Activated B cell treated with CpG ODN at 0.5 μM for 24 hours (primary cell): ENCODE measurements at regions not wholly inside any gene's neighbourhood (a gene's known extent, or its start where the extent isn't known, plus 50 kb on each side); places are given as distances from the start of the nearest gene placed in this dataset.

Experiments used
- ATAC-seq: fragments of 200-7000 bp; cut with Tn5 transposase; one replicate; pipeline ENCODE4 v1.10.0; 2021; ENCODE audit warnings: low read depth, mild to moderate bottlenecking, moderate library complexity
- CTCF ChIA-PET: fragments of 350-600 bp; sonication (Branson Sonifier 250); formaldehyde crosslinking; loops from one replicate; lab custom pipeline; 2021; ENCODE audit warnings: antibody characterized with exemption; lab: Charles Lee
- POLR2A ChIA-PET: fragments of 350-600 bp; sonication (Branson Sonifier 250); formaldehyde crosslinking; loops from one replicate; lab custom pipeline; 2021; ENCODE audit warnings: antibody characterized with exemption; lab: Charles Lee
- DNase-seq: peaks from one replicate; pipeline ENCODE4 v3.0.0; 2022
- H3K27ac Mint-ChIP-seq: one replicate; pipeline ENCODE4 v1.8.0; 2020; ENCODE audit warnings: mixed read lengths
- H3K27me3 Mint-ChIP-seq: one replicate; pipeline ENCODE4 v1.8.0; 2021; ENCODE audit warnings: mixed read lengths
- H3K36me3 Mint-ChIP-seq: one replicate; pipeline ENCODE4 v1.8.0; 2021; ENCODE audit warnings: low read depth, mixed read lengths
- H3K4me1 Mint-ChIP-seq: one replicate; pipeline ENCODE4 v1.8.0; 2021; ENCODE audit warnings: mixed read lengths
- H3K4me3 Mint-ChIP-seq: one replicate; pipeline ENCODE4 v1.8.0; 2020; ENCODE audit warnings: mild to moderate bottlenecking, mixed read lengths
- H3K9me3 Mint-ChIP-seq: one replicate; pipeline ENCODE4 v1.8.0; 2020; ENCODE audit warnings: mixed read lengths
- intact Hi-C: fragments of 100-400 bp; cut with micrococcal nuclease; formaldehyde crosslinking; loops from one replicate; pipeline ENCODE4 v1.15.1; 2024
- TF ChIP-seq, protein P1 (sequence below): fragments of 200-600 bp; IDR thresholded peaks from one replicate; pipeline ENCODE4 v1.8.0; 2022; ENCODE audit warnings: antibody characterized with exemption, mild to moderate bottlenecking

DNA sequence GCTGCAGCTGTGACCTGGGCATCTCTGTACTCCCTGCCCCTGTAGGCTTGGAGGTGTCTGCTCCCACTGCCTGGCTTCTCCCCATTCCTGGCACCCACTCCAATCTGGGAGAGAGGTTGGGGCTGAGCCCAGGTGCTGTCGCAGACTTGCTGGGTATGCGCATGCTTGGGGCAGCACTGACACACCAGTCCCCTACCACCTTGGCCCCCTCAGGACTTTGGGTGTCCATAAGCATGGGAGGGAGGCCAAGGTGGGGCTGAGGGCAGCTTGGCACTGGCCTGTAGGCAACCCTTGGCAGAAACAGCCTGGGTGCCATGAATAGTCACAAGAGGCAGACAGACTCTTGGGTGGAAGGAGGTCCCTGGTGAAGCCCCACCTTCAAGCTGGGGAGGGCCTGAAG lies 136.8 kb downstream of the QPCT start:
- ChIA-PET POLR2A (interaction anchor here (0.5 kb wide), 1 partner anchor 42 kb away, joined by 6 read pairs; no protein-coding TSS in a partner anchor), CTCF (no interaction called here)
- intact Hi-C loops = no loop called here
- H3K27me3 Mint-ChIP-seq = no peaks in the 10 kb centered on the region
- H3K27ac Mint-ChIP-seq = no peak overlapping the region
- DNase-seq (no peak), ATAC-seq (no peak)
- no peaks in the 10 kb centered on the region for H3K36me3 Mint-ChIP-seq
- TF ChIP-seq, protein P1, sequence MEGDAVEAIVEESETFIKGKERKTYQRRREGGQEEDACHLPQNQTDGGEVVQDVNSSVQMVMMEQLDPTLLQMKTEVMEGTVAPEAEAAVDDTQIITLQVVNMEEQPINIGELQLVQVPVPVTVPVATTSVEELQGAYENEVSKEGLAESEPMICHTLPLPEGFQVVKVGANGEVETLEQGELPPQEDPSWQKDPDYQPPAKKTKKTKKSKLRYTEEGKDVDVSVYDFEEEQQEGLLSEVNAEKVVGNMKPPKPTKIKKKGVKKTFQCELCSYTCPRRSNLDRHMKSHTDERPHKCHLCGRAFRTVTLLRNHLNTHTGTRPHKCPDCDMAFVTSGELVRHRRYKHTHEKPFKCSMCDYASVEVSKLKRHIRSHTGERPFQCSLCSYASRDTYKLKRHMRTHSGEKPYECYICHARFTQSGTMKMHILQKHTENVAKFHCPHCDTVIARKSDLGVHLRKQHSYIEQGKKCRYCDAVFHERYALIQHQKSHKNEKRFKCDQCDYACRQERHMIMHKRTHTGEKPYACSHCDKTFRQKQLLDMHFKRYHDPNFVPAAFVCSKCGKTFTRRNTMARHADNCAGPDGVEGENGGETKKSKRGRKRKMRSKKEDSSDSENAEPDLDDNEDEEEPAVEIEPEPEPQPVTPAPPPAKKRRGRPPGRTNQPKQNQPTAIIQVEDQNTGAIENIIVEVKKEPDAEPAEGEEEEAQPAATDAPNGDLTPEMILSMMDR = no peak
- no peak overlapping the region for H3K4me3 Mint-ChIP-seq
- H3K9me3 Mint-ChIP-seq = peaks cover 1% of the 10 kb centered on the region
- no peaks in the 10 kb centered on the region for H3K4me1 Mint-ChIP-seq

DNA sequence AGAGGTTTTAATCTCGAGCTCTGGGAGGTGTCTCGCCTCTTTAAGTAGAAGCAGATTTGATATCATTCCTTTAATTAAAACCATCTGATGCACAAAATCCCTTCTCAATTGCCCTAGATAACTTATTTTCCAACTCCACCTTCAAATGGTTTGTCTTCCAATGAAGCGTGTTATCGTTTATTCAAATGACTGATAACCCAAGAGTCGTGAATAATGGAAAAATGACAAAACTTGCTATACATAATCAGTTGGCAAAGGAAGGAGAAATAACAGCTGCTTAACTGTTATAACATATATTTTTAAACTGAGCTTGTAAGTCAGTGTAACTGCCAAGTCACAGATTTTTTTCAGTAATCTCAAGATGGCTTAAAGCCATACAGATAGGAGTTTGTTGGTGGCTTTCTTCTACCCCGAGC lies 144.6 kb downstream of the QPCT start:
- Mint-ChIP-seq H3K4me3 (no peak overlapping the region), H3K36me3 (no peaks in the 10 kb centered on the region), H3K27ac (no peak overlapping the region), H3K9me3 (peaks cover 3% of the 10 kb centered on the region), H3K4me1 (no peaks in the 10 kb centered on the region), H3K27me3 (no peaks in the 10 kb centered on the region)
- ATAC-seq = no peak
- ChIA-PET POLR2A (no interaction called here), CTCF (no interaction called here)
- no peak for DNase-seq
- TF ChIP-seq, protein P1 = no peak
- intact Hi-C loops = no loop called here

DNA sequence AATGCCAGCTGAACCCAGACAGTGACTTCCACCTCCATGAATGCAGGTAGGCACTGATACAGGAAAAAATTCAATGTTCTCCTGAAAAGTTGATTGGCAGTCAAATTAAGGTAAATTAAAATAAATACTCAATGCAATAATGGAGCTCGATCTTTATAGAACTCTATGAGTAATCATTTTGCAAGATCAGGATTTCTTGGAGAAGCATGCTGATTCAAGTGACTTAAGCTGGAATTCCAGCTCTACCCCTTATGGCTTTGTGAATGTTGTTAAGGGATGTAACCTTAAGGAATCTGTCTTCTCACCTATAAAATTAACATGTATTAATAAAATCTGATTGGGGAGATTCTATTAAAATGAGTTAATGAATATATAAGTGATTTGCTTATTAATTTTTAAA lies 145.1 kb downstream of the QPCT start:
- POLR2A ChIA-PET = no interaction called here
- peaks cover 3% of the 10 kb centered on the region for H3K9me3 Mint-ChIP-seq
- CTCF ChIA-PET = no interaction called here

DNA sequence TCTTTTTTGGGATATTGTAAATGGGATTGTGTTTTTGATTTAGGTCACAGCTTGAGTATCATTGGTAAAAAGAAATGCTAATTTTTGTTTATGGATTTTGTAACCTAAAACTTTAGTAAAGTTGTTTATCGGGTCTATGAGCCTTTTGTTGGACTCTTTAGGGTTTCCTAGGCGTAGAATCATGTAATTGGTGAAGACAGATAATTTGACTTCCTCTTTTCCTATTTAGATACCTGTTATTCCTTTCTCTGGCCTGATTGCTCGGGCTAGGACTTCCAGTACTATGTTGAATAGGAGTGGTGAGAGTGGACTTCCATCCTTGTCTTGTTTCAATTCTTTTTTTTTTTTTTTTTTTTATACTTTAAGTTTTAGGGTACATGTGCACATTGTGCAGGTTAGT lies 149.0 kb downstream of the QPCT start:
- Mint-ChIP-seq H3K27ac (no peak overlapping the region), H3K4me3 (no peak overlapping the region), H3K27me3 (no peaks in the 10 kb centered on the region), H3K9me3 (peaks cover 11% of the 10 kb centered on the region), H3K4me1 (no peaks in the 10 kb centered on the region), H3K36me3 (no peaks in the 10 kb centered on the region)
- DNase-seq = no peak
- ATAC-seq = no peak
- TF ChIP-seq, protein P1 = no peak
- intact Hi-C loops = no loop called here
- CTCF ChIA-PET = no interaction called here
- POLR2A ChIA-PET = no interaction called here

More for the DNA sequence above, 145.1 kb downstream of the QPCT start:
- TF ChIP-seq, protein P1 = no peak
- intact Hi-C loops = no loop called here
- ATAC-seq = no peak
- H3K27me3 Mint-ChIP-seq = no peaks in the 10 kb centered on the region
- H3K27ac Mint-ChIP-seq = no peak overlapping the region
- no peaks in the 10 kb centered on the region for H3K4me1 Mint-ChIP-seq
- H3K36me3 Mint-ChIP-seq = no peaks in the 10 kb centered on the region
- no peak for DNase-seq
- H3K4me3 Mint-ChIP-seq = no peak overlapping the region

DNA sequence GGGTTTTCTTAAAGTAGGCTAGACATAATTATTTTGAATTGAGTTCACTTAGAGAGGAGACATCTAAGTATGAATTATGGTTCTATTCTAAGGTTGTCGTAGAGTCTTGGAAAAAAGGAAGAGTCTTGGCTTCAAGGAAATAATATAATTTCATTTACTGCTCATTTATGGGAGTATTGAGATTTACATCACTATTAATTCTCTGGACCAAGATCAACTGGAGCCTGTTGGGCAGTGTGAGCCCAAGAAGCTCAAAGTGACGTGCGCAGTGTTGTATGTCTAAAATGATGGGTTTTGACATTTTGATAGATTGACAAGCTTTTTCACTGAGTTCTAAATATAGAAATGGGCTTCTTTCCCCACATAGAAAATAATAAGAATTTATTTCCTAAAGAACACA lies 154.7 kb downstream of the QPCT start:
- Mint-ChIP-seq H3K27ac (no peak overlapping the region), H3K4me3 (no peak overlapping the region), H3K36me3 (no peaks in the 10 kb centered on the region), H3K4me1 (no peaks in the 10 kb centered on the region), H3K9me3 (peaks cover 8% of the 10 kb centered on the region), H3K27me3 (peaks cover 7% of the 10 kb centered on the region)
- ChIA-PET POLR2A (no interaction called here), CTCF (no interaction called here)
- DNase-seq (no peak), ATAC-seq (no peak)
- TF ChIP-seq, protein P1 = no peak
- intact Hi-C loops = no loop called here
